Neural cell (in vitro differentiated cells): ENCODE measurements at regions not wholly inside any gene's neighbourhood (a gene's known extent, or its start where the extent isn't known, plus 50 kb on each side); places are given as distances from the start of the nearest gene placed in this dataset.

ENCODE experiments used
- EZH2 ChIP-seq: fragments of 200-600, 300-800 bp; shearing (Covaris generic), sonication (generic); IDR thresholded peaks from 2 replicates; pipeline ENCODE4 v1.6.1; 2014; ENCODE audit warnings: antibody characterized with exemption, low read length, borderline replicate concordance, mild to moderate bottlenecking; ENCODE audit not compliant: insufficient read depth, poor library complexity, severe bottlenecking
- SMC3 ChIP-seq: fragments of 450-650 bp; conservative IDR thresholded peaks from 2 replicates; pipeline ENCODE4 v1.6.1; 2014; ENCODE audit warnings: antibody characterized with exemption, mild to moderate bottlenecking, moderate library complexity; ENCODE audit not compliant: poor library complexity
- TAF1 ChIP-seq: IDR thresholded peaks from 2 replicates; pipeline ENCODE4 v1.6.1; 2012; ENCODE audit warnings: low read depth
- TF ChIP-seq, protein P1 (sequence below): fragments of 450-650 bp; IDR thresholded peaks from 2 replicates; pipeline ENCODE4 v1.5.1; 2014; ENCODE audit warnings: antibody characterized with exemption, mild to moderate bottlenecking, moderate library complexity; ENCODE audit not compliant: poor library complexity, severe bottlenecking
- TF ChIP-seq, protein P2 (sequence below): IDR thresholded peaks from 2 replicates; pipeline ENCODE4 v1.6.1; 2012; ENCODE audit warnings: borderline replicate concordance

DNA sequence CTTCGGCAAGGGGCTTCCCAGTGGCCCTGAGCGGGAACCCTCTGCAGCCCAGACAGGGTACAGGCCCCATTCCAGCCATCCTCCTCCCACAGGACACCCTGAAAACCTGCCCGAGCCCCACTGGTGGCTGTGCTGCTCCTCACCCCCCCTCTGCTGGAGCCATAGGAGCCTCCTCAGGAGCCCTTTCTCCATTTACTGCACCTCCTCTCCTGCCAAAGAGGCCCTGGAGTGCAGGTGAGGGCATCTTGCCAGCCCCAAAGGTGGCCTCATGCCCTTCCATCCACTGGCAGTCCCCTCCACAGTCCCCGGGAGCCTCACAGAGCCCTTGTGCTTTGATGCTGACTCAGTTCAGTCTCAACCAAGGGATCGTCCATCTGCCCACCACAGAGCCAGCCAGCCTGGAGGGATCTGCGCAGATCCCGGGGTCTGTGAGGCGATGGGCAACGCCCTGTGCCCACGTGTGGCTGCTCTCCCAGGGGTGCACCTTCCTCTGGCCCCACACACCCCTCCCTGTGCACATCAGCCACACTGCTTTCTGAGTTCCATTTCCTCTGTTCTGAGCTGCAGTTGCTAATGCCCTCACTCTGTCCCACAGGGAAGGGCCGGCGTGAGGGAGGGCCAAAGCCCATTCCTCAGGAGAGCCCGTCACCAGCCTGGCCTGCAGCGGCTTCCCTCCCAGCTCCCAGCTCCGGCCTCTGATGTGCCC lies 228.5 kb downstream of the DLL1 start:
- TF ChIP-seq, protein P1, sequence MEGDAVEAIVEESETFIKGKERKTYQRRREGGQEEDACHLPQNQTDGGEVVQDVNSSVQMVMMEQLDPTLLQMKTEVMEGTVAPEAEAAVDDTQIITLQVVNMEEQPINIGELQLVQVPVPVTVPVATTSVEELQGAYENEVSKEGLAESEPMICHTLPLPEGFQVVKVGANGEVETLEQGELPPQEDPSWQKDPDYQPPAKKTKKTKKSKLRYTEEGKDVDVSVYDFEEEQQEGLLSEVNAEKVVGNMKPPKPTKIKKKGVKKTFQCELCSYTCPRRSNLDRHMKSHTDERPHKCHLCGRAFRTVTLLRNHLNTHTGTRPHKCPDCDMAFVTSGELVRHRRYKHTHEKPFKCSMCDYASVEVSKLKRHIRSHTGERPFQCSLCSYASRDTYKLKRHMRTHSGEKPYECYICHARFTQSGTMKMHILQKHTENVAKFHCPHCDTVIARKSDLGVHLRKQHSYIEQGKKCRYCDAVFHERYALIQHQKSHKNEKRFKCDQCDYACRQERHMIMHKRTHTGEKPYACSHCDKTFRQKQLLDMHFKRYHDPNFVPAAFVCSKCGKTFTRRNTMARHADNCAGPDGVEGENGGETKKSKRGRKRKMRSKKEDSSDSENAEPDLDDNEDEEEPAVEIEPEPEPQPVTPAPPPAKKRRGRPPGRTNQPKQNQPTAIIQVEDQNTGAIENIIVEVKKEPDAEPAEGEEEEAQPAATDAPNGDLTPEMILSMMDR = no peak
- no peak for TF ChIP-seq TAF1
- no peak for TF ChIP-seq SMC3
- TF ChIP-seq EZH2 = no peak
- TF ChIP-seq, protein P2, sequence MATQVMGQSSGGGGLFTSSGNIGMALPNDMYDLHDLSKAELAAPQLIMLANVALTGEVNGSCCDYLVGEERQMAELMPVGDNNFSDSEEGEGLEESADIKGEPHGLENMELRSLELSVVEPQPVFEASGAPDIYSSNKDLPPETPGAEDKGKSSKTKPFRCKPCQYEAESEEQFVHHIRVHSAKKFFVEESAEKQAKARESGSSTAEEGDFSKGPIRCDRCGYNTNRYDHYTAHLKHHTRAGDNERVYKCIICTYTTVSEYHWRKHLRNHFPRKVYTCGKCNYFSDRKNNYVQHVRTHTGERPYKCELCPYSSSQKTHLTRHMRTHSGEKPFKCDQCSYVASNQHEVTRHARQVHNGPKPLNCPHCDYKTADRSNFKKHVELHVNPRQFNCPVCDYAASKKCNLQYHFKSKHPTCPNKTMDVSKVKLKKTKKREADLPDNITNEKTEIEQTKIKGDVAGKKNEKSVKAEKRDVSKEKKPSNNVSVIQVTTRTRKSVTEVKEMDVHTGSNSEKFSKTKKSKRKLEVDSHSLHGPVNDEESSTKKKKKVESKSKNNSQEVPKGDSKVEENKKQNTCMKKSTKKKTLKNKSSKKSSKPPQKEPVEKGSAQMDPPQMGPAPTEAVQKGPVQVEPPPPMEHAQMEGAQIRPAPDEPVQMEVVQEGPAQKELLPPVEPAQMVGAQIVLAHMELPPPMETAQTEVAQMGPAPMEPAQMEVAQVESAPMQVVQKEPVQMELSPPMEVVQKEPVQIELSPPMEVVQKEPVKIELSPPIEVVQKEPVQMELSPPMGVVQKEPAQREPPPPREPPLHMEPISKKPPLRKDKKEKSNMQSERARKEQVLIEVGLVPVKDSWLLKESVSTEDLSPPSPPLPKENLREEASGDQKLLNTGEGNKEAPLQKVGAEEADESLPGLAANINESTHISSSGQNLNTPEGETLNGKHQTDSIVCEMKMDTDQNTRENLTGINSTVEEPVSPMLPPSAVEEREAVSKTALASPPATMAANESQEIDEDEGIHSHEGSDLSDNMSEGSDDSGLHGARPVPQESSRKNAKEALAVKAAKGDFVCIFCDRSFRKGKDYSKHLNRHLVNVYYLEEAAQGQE = no peak
